ENCODE measurements at regions not wholly inside any gene's neighbourhood (a gene's known extent, or its start where the extent isn't known, plus 50 kb on each side); places are given as distances from the start of the nearest gene placed in this dataset.

GRCh38 chr15:62981071-62981470, 61.5 kb upstream of the TPM1 start:
- DNase-seq (ENCODE audit: low spot score), result no peak

- no peak for DNase-seq (ENCODE audit: low spot score)
Observed at GRCh38 chr15:62983956-62984355, 58.6 kb upstream of the TPM1 start.

GRCh38 chr15:62985768-62986167, 56.8 kb upstream of the TPM1 start:
- DNase-seq (ENCODE audit: low spot score), result no peak

- no peak for DNase-seq (ENCODE audit: low spot score)
Observed at GRCh38 chr15:62986948-62987347, 55.6 kb upstream of the TPM1 start.

GRCh38 chr15:62988701-62989100, 53.8 kb upstream of the TPM1 start:
- DNase-seq (ENCODE audit: low spot score), result no peak

- no peak for DNase-seq (ENCODE audit: low spot score)
Observed at GRCh38 chr15:62989366-62990055, 53.0 kb upstream of the TPM1 start.

GRCh38 chr15:62991698-62992097, 50.8 kb upstream of the TPM1 start:
- no peak for DNase-seq (ENCODE audit: low spot score)

- no peak for DNase-seq (ENCODE audit: low spot score)
Observed at GRCh38 chr15:62992302-62992701, 50.2 kb upstream of the TPM1 start.
